K562 (cell line): ENCODE measurements at regions not wholly inside any gene's neighbourhood (a gene's known extent, or its start where the extent isn't known, plus 50 kb on each side); places are given as distances from the start of the nearest gene placed in this dataset.

ENCODE experiments used
- ATAC-seq: fragments of 200-7000 bp; cut with Tn5 transposase; 3 replicates; pipeline ENCODE4 v1.9.1; 2020; ENCODE audit warnings: moderate library complexity
- BruUV-seq: library from RNA; stranded (reverse); fragments of 400-500 nt; replicated peaks from 2 replicates; lab custom pipeline; 2021; lab: Mats Ljungman, UMichigan
- CTCF ChIA-PET: fragments of 300-600 bp; formaldehyde crosslinking; extraction: SDS; loops from one replicate; lab custom pipeline; 2021; ENCODE audit warnings: low intra/inter-chr PET ratio; lab: Yijun Ruan, JAX
- POLR2A ChIA-PET: fragments of 300-600, 350-650 bp; sonication (Branson Sonifier 250); formaldehyde crosslinking; extraction: SDS; loops from one replicate; lab custom pipeline; 2021; ENCODE audit warnings: antibody characterized with exemption, inconsistent platforms; lab: Yijun Ruan, JAX
- DNase-seq, 4 experiments: peaks; one replicate each; pipeline versions ENCODE4 v3.0.0 to v3.0.0-alpha.2; 2011 to 2018; ENCODE audit warnings: low spot score in 3 of 4, mixed read lengths in 3 of 4; ENCODE audit errors: extremely low read depth in 1 of 4
- FAIRE-seq: peaks from 2 replicates; lab custom pipeline; 2011; peaks lifted over from hg19 to GRCh38; lab: Jason Lieb, UNC
- H2AFZ ChIP-seq: 2 replicates; pipeline ENCODE4 v1.6.0; 2011; ENCODE audit warnings: low read depth, low read length, control low read depth, inconsistent platforms
- H3K27ac ChIP-seq: fragments of 200-600 bp; 3 replicates; pipeline ENCODE4 v1.8.0; 2011; ENCODE audit warnings: low read depth, mild to moderate bottlenecking, control low read depth, inconsistent platforms, low read length, moderate library complexity, mixed read lengths; ENCODE audit errors: extremely low read depth
- H3K27me3 ChIP-seq, 2 experiments: fragments of 300-600 bp in 1 of 2; 2 replicates in 1 of 2; 3 replicates in 1 of 2; pipeline versions ENCODE4 v1.6.0 to v1.8.0; 2011; ENCODE audit warnings: inconsistent platforms in 2 of 2, low read length in 2 of 2, mild to moderate bottlenecking in 1 of 2, mixed read lengths in 1 of 2, moderate library complexity in 1 of 2; ENCODE audit not compliant: control insufficient read depth in 2 of 2, insufficient read depth in 2 of 2
- H3K36me3 ChIP-seq: fragments of 300-600 bp; 3 replicates; pipeline ENCODE4 v1.8.0; 2011; ENCODE audit warnings: mild to moderate bottlenecking, low read length, inconsistent platforms; ENCODE audit not compliant: control insufficient read depth, insufficient read depth
- H3K4me1 ChIP-seq, 2 experiments: fragments of 200-600 bp in 1 of 2; replicated peaks in 1 of 2; 2 replicates in 1 of 2; 3 replicates in 1 of 2; pipeline versions ENCODE4 v1.5.1 to v1.8.0; 2011; ENCODE audit warnings: inconsistent platforms in 2 of 2, low read length in 2 of 2, mild to moderate bottlenecking in 1 of 2, mixed read lengths in 1 of 2, moderate library complexity in 1 of 2; ENCODE audit not compliant: control insufficient read depth in 2 of 2, insufficient read depth in 2 of 2
- H3K4me2 ChIP-seq: 2 replicates; pipeline ENCODE4 v1.6.1; 2011; ENCODE audit warnings: low read length, control low read depth, inconsistent platforms, mixed read lengths; ENCODE audit not compliant: insufficient read depth
- H3K4me3 ChIP-seq: fragments of 200-600 bp; sonication (generic), shearing (Covaris generic); 2 replicates; pipeline ENCODE4 v1.5.1; 2016; ENCODE audit warnings: control low read depth, inconsistent platforms
- H3K79me2 ChIP-seq: fragments of 200-600 bp; 3 replicates; pipeline ENCODE4 v1.8.0; 2011; ENCODE audit warnings: low read length, inconsistent platforms; ENCODE audit not compliant: control insufficient read depth, insufficient read depth
- H3K9ac ChIP-seq, 2 experiments: 2 replicates each; pipeline versions ENCODE4 v1.6.0 to v1.6.1; 2011; ENCODE audit warnings: low read depth in 2 of 2, low read length in 2 of 2, control low read depth in 1 of 2, inconsistent platforms in 1 of 2, mild to moderate bottlenecking in 1 of 2, mixed read lengths in 1 of 2; ENCODE audit not compliant: insufficient read depth in 1 of 2
- H3K9me1 ChIP-seq: one replicate; pipeline ENCODE4 v1.6.0; 2011; ENCODE audit warnings: inconsistent platforms, mild to moderate bottlenecking, low read length, moderate library complexity; ENCODE audit not compliant: control insufficient read depth, insufficient read depth
- H3K9me3 ChIP-seq: replicated peaks from 2 replicates; pipeline ENCODE4 v1.5.1; 2011; ENCODE audit warnings: low read depth, low read length, inconsistent platforms; ENCODE audit not compliant: control insufficient read depth, insufficient read depth
- H4K20me1 ChIP-seq: replicated peaks from 2 replicates; pipeline ENCODE4 v1.6.1; 2011; ENCODE audit warnings: low read length, inconsistent platforms, mixed read lengths; ENCODE audit not compliant: control insufficient read depth, insufficient read depth
- CHCHD3 ChIP-seq: fragments of 250-450 bp; sonication (Bioruptor Pico); IDR thresholded peaks from 2 replicates; pipeline ENCODE4 v2.1.2; 2022; ENCODE audit warnings: mild to moderate bottlenecking
- DACH1 ChIP-seq: fragments of 450-650 bp; IDR thresholded peaks from 2 replicates; pipeline ENCODE4 v1.6.1; 2018; ENCODE audit not compliant: partially characterized antibody
- DNMT1 ChIP-seq: fragments of 450-650 bp; IDR thresholded peaks from 2 replicates; pipeline ENCODE4 v1.6.1; 2016; ENCODE audit warnings: antibody characterized with exemption, mild to moderate bottlenecking
- ELF1 ChIP-seq: fragments of 200-800 bp; sonication (Bioruptor generic); IDR thresholded peaks from 2 replicates; pipeline ENCODE4 v1.6.1; 2016; ENCODE audit warnings: missing genetic modification characterization, missing compliant biosample characterization
- FUS ChIP-seq: fragments of 200-400 bp; formaldehyde crosslinking; optimal IDR thresholded peaks from 2 replicates; pipeline ENCODE3; 2017; ENCODE audit warnings: low read depth, low read length
- GATAD2B ChIP-seq: fragments of 450-650 bp; IDR thresholded peaks from 2 replicates; pipeline ENCODE4 v1.6.1; 2017; ENCODE audit warnings: mild to moderate bottlenecking, borderline replicate concordance
- NFIC ChIP-seq: fragments of 450-650 bp; IDR thresholded peaks from 2 replicates; pipeline ENCODE4 v1.6.1; 2017; ENCODE audit warnings: mild to moderate bottlenecking, inconsistent platforms
- PRDM10 ChIP-seq: fragments of 450-650 bp; IDR thresholded peaks from 2 replicates; pipeline ENCODE4 v1.6.1; 2018; ENCODE audit not compliant: partially characterized antibody
- PURB ChIP-seq: sonication (generic); formaldehyde crosslinking; IDR thresholded peaks from 2 replicates; pipeline ENCODE4 v1.9.0; 2021; ENCODE audit warnings: low read depth, mild to moderate bottlenecking, missing genetic modification reagents
- TARDBP ChIP-seq: fragments of 450-650 bp; IDR thresholded peaks from 2 replicates; pipeline ENCODE4 v1.6.1; 2016
- TBP ChIP-seq: optimal IDR thresholded peaks from 2 replicates; pipeline ENCODE3; 2011; ENCODE audit warnings: low read depth, low read length, improper control_type of control experiment
- TFAM ChIP-seq: fragments of 250-450 bp; sonication (Bioruptor Pico); conservative IDR thresholded peaks from 2 replicates; pipeline ENCODE4 v1.5.0; 2021; ENCODE audit warnings: mild to moderate bottlenecking, moderate library complexity
- TRIM24 ChIP-seq, 2 experiments: fragments of 450-650 bp; IDR thresholded peaks; 2 replicates each; pipeline ENCODE4 v1.6.1; 2016
- WHSC1 ChIP-seq: IDR thresholded peaks from one replicate; pipeline ENCODE4 v1.6.1; 2012; ENCODE audit warnings: low read length, control low read depth, inconsistent platforms
- ZEB2 ChIP-seq: fragments of 450-650 bp; IDR thresholded peaks from 2 replicates; pipeline ENCODE4 v1.6.1; 2016
- ZNF143 ChIP-seq: sonication (generic); formaldehyde crosslinking; IDR thresholded peaks from 2 replicates; pipeline ENCODE4 v1.9.0; 2022; ENCODE audit warnings: mild to moderate bottlenecking, missing genetic modification reagents
- ZNF347 ChIP-seq: fragments of 450-650 bp; formaldehyde crosslinking; IDR thresholded peaks from 2 replicates; pipeline ENCODE4 v1.4.0; 2020; ENCODE audit warnings: low read depth, mild to moderate bottlenecking, moderate library complexity
- WGBS: fragments of 100-300 bp; shearing (Covaris generic); methylation state at CpG from one replicate; pipeline ENCODE4 v1.1.6; 2016; ENCODE audit warnings: low coverage, mixed read lengths; ENCODE audit not compliant: insufficient coverage; ENCODE audit errors: missing lambda C conversion rate; 5-methylcytosine and 5-hydroxymethylcytosine counted together
- in situ Hi-C: fragments of 300-500 bp; cut with MboI; formaldehyde crosslinking; loops from 4 replicates; pipeline ENCODE4 v1.15.0; 2018; ENCODE audit warnings: inconsistent platforms, mixed read lengths
- intact Hi-C: fragments of 100-400 bp; cut with micrococcal nuclease; formaldehyde crosslinking; loops from 2 replicates; pipeline ENCODE4 v1.14.2; 2022

- FAIRE-seq (no peak), ATAC-seq (no peak), DNase-seq (no peak)
- in situ Hi-C loops (no loop called here), intact Hi-C loops (no loop called here)
- Histone ChIP-seq H4K20me1 (no peaks in the 10 kb centered on the region), H3K27ac (no peak overlapping the region), H3K9me3 (no peaks in the 10 kb centered on the region), H3K9ac (no peak overlapping the region), H3K9me1 (no peaks in the 10 kb centered on the region), H3K27me3 (no peaks in the 10 kb centered on the region), H3K36me3 (no peaks in the 10 kb centered on the region), H2AFZ (no peak overlapping the region), H3K4me2 (no peak overlapping the region), H3K4me3 (no peak overlapping the region), H3K4me1 (peaks cover 0 to 16% of the 10 kb centered on the region in 2 experiments; a peak in 4 of 5 replicates), H3K79me2 (no peaks in the 10 kb centered on the region; the same call in 2 of the 3 replicates)
- TF ChIP-seq GATAD2B (peak; percentile 62; the same call in 1 of the 2 replicates), DACH1 (peak; percentile 95), ELF1 (tag) (no peak)
- POLR2A ChIA-PET: interaction anchor here (0.6 kb wide), 1 partner anchor 128 kb away, joined by 3 read pairs; no protein-coding TSS in a partner anchor
- CTCF ChIA-PET: no interaction called here
- BruUV-seq: no TSS peak
Measured at GRCh38 chr7:136171233-136171632, 194.1 kb upstream of the MTPN start.

- no peaks in the 10 kb centered on the region for H3K9me3 ChIP-seq
- intact Hi-C loops (no loop called here), in situ Hi-C loops (no loop called here)
- H2AFZ ChIP-seq: no peak overlapping the region
- H3K36me3 ChIP-seq: no peaks in the 10 kb centered on the region
- BruUV-seq: no TSS peak
- CTCF ChIA-PET: no interaction called here
- FAIRE-seq (no peak), ATAC-seq (no peak), DNase-seq (no peak)
- H3K27me3 ChIP-seq: no peaks in the 10 kb centered on the region
- POLR2A ChIA-PET: interaction anchor here (0.8 to 1.0 kb wide), 2 partner anchors 8 to 9 kb away, joined by 3 read pairs; no protein-coding TSS in a partner anchor
- no peak overlapping the region for H3K9ac ChIP-seq
- no peaks in the 10 kb centered on the region for H3K9me1 ChIP-seq
- TF ChIP-seq CHCHD3 (CRISPR knock-in tag) (no peak), WHSC1 (no peak), TFAM (CRISPR knock-in tag) (no peak), ZNF347 (CRISPR knock-in tag) (no peak), TRIM24 (IDR thresholded peaks at IDR 0.05) (no peak), TBP (no peak), PURB (CRISPR knock-in tag) (no peak), DNMT1 (no peak), PRDM10 (no peak), FUS (no peak), ZEB2 (no peak), NFIC (no peak), ZNF143 (CRISPR knock-in tag) (no peak), TARDBP (no peak)
- H3K79me2 ChIP-seq: no peaks in the 10 kb centered on the region
- H3K4me1 ChIP-seq: 0 out of 5 replicates have a peak, but pooled peaks cover 0 to 3% of the 10 kb centered on the region in 2 experiments
- no peak overlapping the region for H3K4me3 ChIP-seq
- no peak overlapping the region for H3K27ac ChIP-seq
- WGBS: 51% methylated on average over 2 of the region's 2 CpGs
- H3K4me2 ChIP-seq: no peak overlapping the region
- H4K20me1 ChIP-seq: no peaks in the 10 kb centered on the region
Measured at GRCh38 chr7:136168821-136169220, 191.7 kb upstream of the MTPN start.
